ENCODE measurements at regions not wholly inside any gene's neighbourhood (a gene's known extent, or its start where the extent isn't known, plus 50 kb on each side); places are given as distances from the start of the nearest gene placed in this dataset.

- TF ChIP-seq CTCF (IDR thresholded peaks at IDR 0.05) (no peak), REST (IDR thresholded peaks at IDR 0.05; ENCODE audit: low read depth, low read length) (no peak), TCF12 (IDR thresholded peaks at IDR 0.05) (no peak), YY1 (IDR thresholded peaks at IDR 0.05; ENCODE audit: low read depth) (no peak), GABPA (IDR thresholded peaks at IDR 0.05; ENCODE audit: low read depth) (no peak), RFX5 (IDR thresholded peaks at IDR 0.05; ENCODE audit: low read length) (no peak), USF2 (IDR thresholded peaks at IDR 0.05; ENCODE audit: borderline replicate concordance, low read depth, low read length) (no peak), EP300 (IDR thresholded peaks at IDR 0.05; ENCODE audit: borderline replicate concordance in 1 of 2, low read depth in 1 of 2, low read length in 1 of 2) (no peak), USF1 (IDR thresholded peaks at IDR 0.05; ENCODE audit: borderline replicate concordance, low read depth) (no peak), POLR2AphosphoS5 (IDR thresholded peaks at IDR 0.05; ENCODE audit: low read depth, low read length) (no peak), TEAD4 (IDR thresholded peaks at IDR 0.05; ENCODE audit: borderline replicate concordance, insufficient read depth) (no peak)
Measured at GRCh38 chr14:39666386-39666785, 234.2 kb upstream of the FBXO33 start.
